ENCODE measurements at regions not wholly inside any gene's neighbourhood (a gene's known extent, or its start where the extent isn't known, plus 50 kb on each side); places are given as distances from the start of the nearest gene placed in this dataset.

DNA sequence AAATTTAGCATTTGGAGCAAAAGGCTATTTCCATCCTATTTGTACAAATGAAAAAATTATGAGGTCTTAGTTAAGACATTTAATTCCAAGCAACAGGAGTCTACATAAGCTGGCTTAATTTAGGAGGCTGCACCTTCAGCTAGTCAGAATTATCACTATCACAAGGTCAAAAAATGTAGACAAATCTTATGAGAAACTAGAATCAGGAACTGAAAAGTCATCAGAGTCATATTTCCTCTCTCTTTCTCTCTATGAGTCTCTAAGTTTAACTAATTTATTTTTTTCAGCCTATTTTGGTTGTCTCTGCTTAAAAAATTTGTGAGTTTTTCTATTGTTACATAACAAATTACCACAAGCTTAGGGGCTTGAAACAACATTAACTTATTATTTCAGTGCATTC is 807.1 kb upstream of the PRMT6 start:
- TF ChIP-seq EZH2phosphoT487 (IDR thresholded peaks at IDR 0.05; ENCODE audit: borderline replicate concordance, low read depth, low read length): no peak
- TF ChIP-seq, protein P1, sequence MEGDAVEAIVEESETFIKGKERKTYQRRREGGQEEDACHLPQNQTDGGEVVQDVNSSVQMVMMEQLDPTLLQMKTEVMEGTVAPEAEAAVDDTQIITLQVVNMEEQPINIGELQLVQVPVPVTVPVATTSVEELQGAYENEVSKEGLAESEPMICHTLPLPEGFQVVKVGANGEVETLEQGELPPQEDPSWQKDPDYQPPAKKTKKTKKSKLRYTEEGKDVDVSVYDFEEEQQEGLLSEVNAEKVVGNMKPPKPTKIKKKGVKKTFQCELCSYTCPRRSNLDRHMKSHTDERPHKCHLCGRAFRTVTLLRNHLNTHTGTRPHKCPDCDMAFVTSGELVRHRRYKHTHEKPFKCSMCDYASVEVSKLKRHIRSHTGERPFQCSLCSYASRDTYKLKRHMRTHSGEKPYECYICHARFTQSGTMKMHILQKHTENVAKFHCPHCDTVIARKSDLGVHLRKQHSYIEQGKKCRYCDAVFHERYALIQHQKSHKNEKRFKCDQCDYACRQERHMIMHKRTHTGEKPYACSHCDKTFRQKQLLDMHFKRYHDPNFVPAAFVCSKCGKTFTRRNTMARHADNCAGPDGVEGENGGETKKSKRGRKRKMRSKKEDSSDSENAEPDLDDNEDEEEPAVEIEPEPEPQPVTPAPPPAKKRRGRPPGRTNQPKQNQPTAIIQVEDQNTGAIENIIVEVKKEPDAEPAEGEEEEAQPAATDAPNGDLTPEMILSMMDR (conservative IDR thresholded peaks at IDR 0.05; ENCODE audit: low read length): no peak
- Histone ChIP-seq H3K27ac (ENCODE audit: low read depth, low read length, poor library complexity, severe bottlenecking) (no peak overlapping the region), H3K79me2 (ENCODE audit: insufficient read depth, low read depth, low read length) (no peaks in the 10 kb centered on the region), H3K9me3 (ENCODE audit: low read length) (no peaks in the 10 kb centered on the region), H3K4me3 (ENCODE audit: low read depth, low read length, poor library complexity, severe bottlenecking) (no peak overlapping the region), H4K20me1 (ENCODE audit: insufficient read depth, low read length) (no peaks in the 10 kb centered on the region), H2AFZ (ENCODE audit: low read length) (no peak overlapping the region), H3K36me3 (ENCODE audit: insufficient read depth, low read length) (no peaks in the 10 kb centered on the region), H3K4me2 (ENCODE audit: low read length) (no peak overlapping the region), H3K4me1 (ENCODE audit: insufficient read depth, low read length, poor library complexity, severe bottlenecking) (no peaks in the 10 kb centered on the region), H3K9me2 (ENCODE audit: insufficient read depth, low read length) (no peaks in the 10 kb centered on the region)
- CTCF ChIA-PET (ENCODE audit: unreplicated experiment): no interaction called here
- intact Hi-C loops (cut with micrococcal nuclease; ENCODE audit: unreplicated experiment): no loop called here
- BruUV-seq (replicated peaks): no TSS peak
- POLR2A ChIA-PET: no interaction called here
- DNase-seq (ENCODE audit: low spot score): no peak

DNA sequence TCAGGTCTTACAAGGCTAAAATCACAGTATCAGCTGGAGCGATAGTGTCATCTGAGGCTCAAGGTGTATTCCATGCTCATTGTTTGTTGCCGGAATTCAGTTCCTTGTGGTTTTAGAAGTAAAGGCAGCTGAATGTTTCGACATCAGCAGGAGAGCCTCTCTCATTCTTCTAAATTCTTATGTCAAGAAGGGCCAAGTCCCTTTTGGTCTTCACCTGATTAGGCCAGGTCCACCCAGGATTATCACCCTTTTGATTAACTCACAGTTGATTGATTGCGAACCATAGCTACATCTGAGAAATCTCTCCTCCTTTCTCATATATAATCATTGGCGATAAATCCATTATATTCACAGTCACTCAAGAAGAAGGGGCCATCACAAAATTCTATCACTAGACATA is 806.7 kb upstream of the PRMT6 start:
- H3K9me3 ChIP-seq (ENCODE audit: low read length): no peaks in the 10 kb centered on the region
- H3K4me3 ChIP-seq (ENCODE audit: low read depth, low read length, poor library complexity, severe bottlenecking): no peak overlapping the region
- no peak overlapping the region for H2AFZ ChIP-seq (ENCODE audit: low read length)
- H3K36me3 ChIP-seq (ENCODE audit: insufficient read depth, low read length): no peaks in the 10 kb centered on the region
- H4K20me1 ChIP-seq (ENCODE audit: insufficient read depth, low read length): no peaks in the 10 kb centered on the region
- DNase-seq (ENCODE audit: low spot score): no peak
- H3K4me2 ChIP-seq (ENCODE audit: low read length): no peak overlapping the region
- CTCF ChIA-PET (ENCODE audit: unreplicated experiment): no interaction called here
- no TSS peak for BruUV-seq (replicated peaks)
- intact Hi-C loops (cut with micrococcal nuclease; ENCODE audit: unreplicated experiment): no loop called here
- H3K27ac ChIP-seq (ENCODE audit: low read depth, low read length, poor library complexity, severe bottlenecking): no peak overlapping the region
- TF ChIP-seq, protein P1 (conservative IDR thresholded peaks at IDR 0.05; ENCODE audit: low read length): no peak
- no peak for TF ChIP-seq EZH2phosphoT487 (IDR thresholded peaks at IDR 0.05; ENCODE audit: borderline replicate concordance, low read depth, low read length)
- no peaks in the 10 kb centered on the region for H3K79me2 ChIP-seq (ENCODE audit: insufficient read depth, low read depth, low read length)
- no peaks in the 10 kb centered on the region for H3K9me2 ChIP-seq (ENCODE audit: insufficient read depth, low read length)
- POLR2A ChIA-PET: no interaction called here
- no peaks in the 10 kb centered on the region for H3K4me1 ChIP-seq (ENCODE audit: insufficient read depth, low read length, poor library complexity, severe bottlenecking)

DNA sequence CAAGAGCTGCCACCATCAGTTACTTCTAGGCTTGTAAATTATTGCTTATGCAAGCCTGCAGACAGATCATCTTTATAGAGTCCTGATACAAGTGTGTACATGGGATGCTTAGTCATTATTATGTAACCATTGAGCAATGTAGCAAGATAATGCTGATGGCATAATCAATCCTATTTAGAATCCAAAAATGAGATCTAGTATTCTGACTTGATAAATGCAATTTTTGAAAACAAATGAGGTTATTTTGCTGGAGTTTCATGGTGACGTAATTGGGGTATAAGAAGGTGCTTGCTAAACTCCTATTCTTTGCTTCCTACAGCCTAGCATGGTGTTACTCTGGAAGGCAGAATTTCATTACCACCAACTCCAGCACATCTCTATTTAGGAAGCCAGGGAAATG is 801.7 kb upstream of the PRMT6 start:
- Histone ChIP-seq H3K4me1 (ENCODE audit: insufficient read depth, low read length, poor library complexity, severe bottlenecking) (no peaks in the 10 kb centered on the region), H3K4me2 (ENCODE audit: low read length) (no peak overlapping the region), H3K36me3 (ENCODE audit: insufficient read depth, low read length) (no peaks in the 10 kb centered on the region), H2AFZ (ENCODE audit: low read length) (no peak overlapping the region), H3K9me2 (ENCODE audit: insufficient read depth, low read length) (no peaks in the 10 kb centered on the region), H4K20me1 (ENCODE audit: insufficient read depth, low read length) (no peaks in the 10 kb centered on the region), H3K4me3 (ENCODE audit: low read depth, low read length, poor library complexity, severe bottlenecking) (no peak overlapping the region), H3K79me2 (ENCODE audit: insufficient read depth, low read depth, low read length) (no peaks in the 10 kb centered on the region), H3K27ac (ENCODE audit: low read depth, low read length, poor library complexity, severe bottlenecking) (no peak overlapping the region), H3K9me3 (ENCODE audit: low read length) (no peaks in the 10 kb centered on the region)
- no peak for DNase-seq (ENCODE audit: low spot score)
- TF ChIP-seq, protein P1 (conservative IDR thresholded peaks at IDR 0.05; ENCODE audit: low read length): no peak
- no peak for TF ChIP-seq EZH2phosphoT487 (IDR thresholded peaks at IDR 0.05; ENCODE audit: borderline replicate concordance, low read depth, low read length)
- intact Hi-C loops (cut with micrococcal nuclease; ENCODE audit: unreplicated experiment): loop anchor here (1.0 kb wide), 1 partner anchor 37 kb away; no protein-coding TSS in a partner anchor
- BruUV-seq (replicated peaks): no TSS peak
- CTCF ChIA-PET (ENCODE audit: unreplicated experiment): no interaction called here
- POLR2A ChIA-PET: interaction anchor here (0.5 to 1.7 kb wide), 3 partner anchors 17 to 288 kb away, joined by 3 to 4 read pairs (median 3); no protein-coding TSS in a partner anchor

Measured in OCI-LY7 (cell line).